GM23338 (cell line): ENCODE measurements at regions not wholly inside any gene's neighbourhood (a gene's known extent, or its start where the extent isn't known, plus 50 kb on each side); places are given as distances from the start of the nearest gene placed in this dataset.

ENCODE experiments used
- CREB1 ChIP-seq: fragments of 250-450 bp; sonication (Bioruptor Pico); IDR thresholded peaks from 2 replicates; pipeline ENCODE4 v1.5.0; 2020; ENCODE audit warnings: low read depth, mild to moderate bottlenecking, moderate library complexity
- CTCF ChIP-seq, 2 experiments: fragments of 200-600 bp in 1 of 2; sonication (generic) in 1 of 2; conservative IDR thresholded peaks; 2 replicates each; pipeline versions ENCODE4 v1.5.1 to v1.6.1; 2016 to 2017; ENCODE audit warnings: antibody characterized with exemption in 2 of 2, low read depth in 2 of 2, mild to moderate bottlenecking in 2 of 2, moderate library complexity in 1 of 2
- ETS1 ChIP-seq: IDR thresholded peaks from 2 replicates; pipeline ENCODE4 v1.6.1; 2016; ENCODE audit warnings: antibody characterized with exemption
- EZH2 ChIP-seq: fragments of 200-600 bp; sonication (generic); IDR thresholded peaks from one replicate; pipeline ENCODE4 v1.8.0; 2017; ENCODE audit warnings: antibody characterized with exemption, mild to moderate bottlenecking, low read depth; ENCODE audit not compliant: unreplicated experiment
- EZH2phosphoT487 ChIP-seq: fragments of 200-600 bp; sonication (generic); IDR thresholded peaks from one replicate; pipeline ENCODE4 v1.8.1; 2018; ENCODE audit warnings: antibody characterized with exemption; ENCODE audit not compliant: unreplicated experiment
- JUNB ChIP-seq: IDR thresholded peaks from one replicate; pipeline ENCODE4 v1.6.1; 2016; ENCODE audit warnings: antibody characterized with exemption; ENCODE audit not compliant: unreplicated experiment
- POLR2AphosphoS5 ChIP-seq: IDR thresholded peaks from 2 replicates; pipeline ENCODE4 v1.6.1; 2016; ENCODE audit warnings: antibody characterized with exemption, low read depth
- ZNF462 ChIP-seq: fragments of 250-450 bp; sonication (Bioruptor Pico); IDR thresholded peaks from 2 replicates; pipeline ENCODE4 v1.5.0; 2020; ENCODE audit warnings: mild to moderate bottlenecking, moderate library complexity
- TF ChIP-seq, protein P1 (sequence below): IDR thresholded peaks from one replicate; pipeline ENCODE4 v1.6.1; 2018; ENCODE audit warnings: antibody characterized with exemption; ENCODE audit not compliant: unreplicated experiment

DNA sequence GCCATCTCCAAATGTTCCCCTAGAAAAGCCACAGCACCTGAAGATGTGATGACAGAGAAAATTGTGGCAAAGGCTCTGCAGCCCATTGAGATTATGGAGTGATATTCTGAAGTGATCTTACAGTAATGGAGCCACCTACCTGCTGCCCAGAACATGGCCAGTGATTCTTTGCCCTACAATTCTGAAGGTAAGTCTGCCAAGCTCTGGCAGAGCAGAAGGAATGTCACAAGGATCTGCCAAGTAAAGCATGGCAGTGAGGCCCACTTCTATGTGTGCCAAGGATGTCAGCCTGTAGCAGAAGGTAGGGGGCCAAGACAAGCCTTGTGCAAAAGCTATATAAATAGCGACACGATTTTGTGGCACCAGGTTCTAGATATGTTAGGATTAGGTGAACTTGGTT lies 155.1 kb downstream of the RND3 start:
- no peak for TF ChIP-seq POLR2AphosphoS5
- TF ChIP-seq, protein P1, sequence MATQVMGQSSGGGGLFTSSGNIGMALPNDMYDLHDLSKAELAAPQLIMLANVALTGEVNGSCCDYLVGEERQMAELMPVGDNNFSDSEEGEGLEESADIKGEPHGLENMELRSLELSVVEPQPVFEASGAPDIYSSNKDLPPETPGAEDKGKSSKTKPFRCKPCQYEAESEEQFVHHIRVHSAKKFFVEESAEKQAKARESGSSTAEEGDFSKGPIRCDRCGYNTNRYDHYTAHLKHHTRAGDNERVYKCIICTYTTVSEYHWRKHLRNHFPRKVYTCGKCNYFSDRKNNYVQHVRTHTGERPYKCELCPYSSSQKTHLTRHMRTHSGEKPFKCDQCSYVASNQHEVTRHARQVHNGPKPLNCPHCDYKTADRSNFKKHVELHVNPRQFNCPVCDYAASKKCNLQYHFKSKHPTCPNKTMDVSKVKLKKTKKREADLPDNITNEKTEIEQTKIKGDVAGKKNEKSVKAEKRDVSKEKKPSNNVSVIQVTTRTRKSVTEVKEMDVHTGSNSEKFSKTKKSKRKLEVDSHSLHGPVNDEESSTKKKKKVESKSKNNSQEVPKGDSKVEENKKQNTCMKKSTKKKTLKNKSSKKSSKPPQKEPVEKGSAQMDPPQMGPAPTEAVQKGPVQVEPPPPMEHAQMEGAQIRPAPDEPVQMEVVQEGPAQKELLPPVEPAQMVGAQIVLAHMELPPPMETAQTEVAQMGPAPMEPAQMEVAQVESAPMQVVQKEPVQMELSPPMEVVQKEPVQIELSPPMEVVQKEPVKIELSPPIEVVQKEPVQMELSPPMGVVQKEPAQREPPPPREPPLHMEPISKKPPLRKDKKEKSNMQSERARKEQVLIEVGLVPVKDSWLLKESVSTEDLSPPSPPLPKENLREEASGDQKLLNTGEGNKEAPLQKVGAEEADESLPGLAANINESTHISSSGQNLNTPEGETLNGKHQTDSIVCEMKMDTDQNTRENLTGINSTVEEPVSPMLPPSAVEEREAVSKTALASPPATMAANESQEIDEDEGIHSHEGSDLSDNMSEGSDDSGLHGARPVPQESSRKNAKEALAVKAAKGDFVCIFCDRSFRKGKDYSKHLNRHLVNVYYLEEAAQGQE = no peak
- TF ChIP-seq CTCF (conservative IDR thresholded peaks at IDR 0.05; ENCODE audit: low read depth in 2 of 2) = no peak
- no peak for TF ChIP-seq ETS1
- TF ChIP-seq EZH2phosphoT487 = no peak
- TF ChIP-seq EZH2 = no peak
- no peak for TF ChIP-seq ZNF462 (CRISPR knock-in tag)
- no peak for TF ChIP-seq JUNB
- TF ChIP-seq CREB1 (CRISPR knock-in tag) = no peak
